ENCODE measurements at regions not wholly inside any gene's neighbourhood (a gene's known extent, or its start where the extent isn't known, plus 50 kb on each side); places are given as distances from the start of the nearest gene placed in this dataset.

- no peak overlapping the region for H3K27ac ChIP-seq (ENCODE audit: insufficient read depth, low read depth, low read length)
- FAIRE-seq = no peak
- DNase-seq (ENCODE audit: low read depth, low spot score) = no peak
- H3K4me2 ChIP-seq (ENCODE audit: insufficient read depth, low read length) = no peak overlapping the region
- no peaks in the 10 kb centered on the region for H3K36me3 ChIP-seq (ENCODE audit: control insufficient read depth in 2 of 2, extremely low read depth in 1 of 2, insufficient read depth in 2 of 2, low read length in 2 of 2)
- H4K20me1 ChIP-seq (replicated peaks; ENCODE audit: control insufficient read depth, extremely low read depth, insufficient read depth, low read length) = no peaks in the 10 kb centered on the region
- H3K9ac ChIP-seq (replicated peaks; ENCODE audit: extremely low read depth, insufficient read depth, low read length) = no peak overlapping the region
- H3K9me3 ChIP-seq (replicated peaks; ENCODE audit: control insufficient read depth, insufficient read depth, low read length) = no peaks in the 10 kb centered on the region
- dilution Hi-C loops (cut with MboI; ENCODE audit: extremely low pct_ligation_motif_present, low sequenced_read_pairs) (no loop called here), intact Hi-C loops (cut with micrococcal nuclease) (no loop called here)
- H3K4me1 ChIP-seq (ENCODE audit: control insufficient read depth, extremely low read depth, insufficient read depth, low read length) = peaks cover 6% of the 10 kb centered on the region
- no TSS peak for BruUV-seq (replicated peaks)
- no peaks in the 10 kb centered on the region for H3K79me2 ChIP-seq (ENCODE audit: control insufficient read depth, insufficient read depth, low read length)
- H3K27me3 ChIP-seq (ENCODE audit: control insufficient read depth in 2 of 2, insufficient read depth in 2 of 2, low read length in 2 of 2) = peaks cover 0 to 5% of the 10 kb centered on the region in 2 experiments
- H2AFZ ChIP-seq (ENCODE audit: low read depth, low read length) = no peak overlapping the region
- no peaks in the 10 kb centered on the region for H3K9me1 ChIP-seq (replicated peaks; ENCODE audit: control insufficient read depth, extremely low read depth, insufficient read depth, low read length)
- no peak overlapping the region for H3K4me3 ChIP-seq (replicated peaks in 1 of 3; ENCODE audit: insufficient read depth in 1 of 3, low read depth in 1 of 3, low read length in 3 of 3)
- CTCF ChIA-PET = interaction anchor here (1.0 kb wide), 1 partner anchor 175 kb away, joined by 3 read pairs; no protein-coding TSS in a partner anchor
- POLR2A ChIA-PET = no interaction called here
- no peak for TF ChIP-seq EZH2 (IDR thresholded peaks at IDR 0.05; ENCODE audit: borderline replicate concordance, low read depth, low read length, severe bottlenecking)
- no peak for TF ChIP-seq POLR2AphosphoS5 (IDR thresholded peaks at IDR 0.05; ENCODE audit: insufficient read depth, low read depth, low read length)
- TF ChIP-seq GATA2 (IDR thresholded peaks at IDR 0.05; ENCODE audit: insufficient read depth, insufficient read length, low read depth, low read length) = no peak
- TF ChIP-seq, protein P1, sequence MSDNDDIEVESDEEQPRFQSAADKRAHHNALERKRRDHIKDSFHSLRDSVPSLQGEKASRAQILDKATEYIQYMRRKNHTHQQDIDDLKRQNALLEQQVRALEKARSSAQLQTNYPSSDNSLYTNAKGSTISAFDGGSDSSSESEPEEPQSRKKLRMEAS (IDR thresholded peaks at IDR 0.05; ENCODE audit: insufficient read depth, insufficient read length) = no peak
- TF ChIP-seq CTCF (IDR thresholded peaks at IDR 0.05; ENCODE audit: extremely low read depth in 1 of 2, insufficient read depth in 1 of 2, low read depth in 1 of 2, low read length in 2 of 2) = no peak
- no peak for TF ChIP-seq MYC (IDR thresholded peaks at IDR 0.05; ENCODE audit: low read depth, low read length)
- TF ChIP-seq POLR2A (IDR thresholded peaks at IDR 0.05; ENCODE audit: low read depth, low read length) = no peak
- no peak for TF ChIP-seq FOS (IDR thresholded peaks at IDR 0.05; ENCODE audit: borderline replicate concordance, insufficient read depth, low read length)
- TF ChIP-seq JUN (IDR thresholded peaks at IDR 0.05; ENCODE audit: borderline replicate concordance, insufficient read depth, insufficient read length, low read depth) = no peak
These were observed 568.7 kb downstream of the ETS1 start for GRCh38 chr11:128018692-128019091.

Data from endothelial cell of umbilical vein (primary cell).